ENCODE measurements at regions not wholly inside any gene's neighbourhood (a gene's known extent, or its start where the extent isn't known, plus 50 kb on each side); places are given as distances from the start of the nearest gene placed in this dataset.

- no peak for TF ChIP-seq CTCF (IDR thresholded peaks at IDR 0.05; ENCODE audit: extremely low read depth, missing control alignments)
- DNase-seq (ENCODE audit: low spot score), result no peak
Observed at GRCh38 chr10:108411206-108411605, 1246.7 kb upstream of the SORCS1 start.

- no peak for TF ChIP-seq CTCF (IDR thresholded peaks at IDR 0.05; ENCODE audit: extremely low read depth, missing control alignments)
- DNase-seq (ENCODE audit: low spot score), result no peak
Observed at GRCh38 chr10:108410236-108410635, 1245.7 kb upstream of the SORCS1 start.

GRCh38 chr10:108409306-108409705, 1244.8 kb upstream of the SORCS1 start:
- TF ChIP-seq CTCF (IDR thresholded peaks at IDR 0.05; ENCODE audit: extremely low read depth, missing control alignments), result no peak
- no peak for DNase-seq (ENCODE audit: low spot score)

GRCh38 chr10:108404155-108404554, 1239.6 kb upstream of the SORCS1 start:
- no peak for TF ChIP-seq CTCF (IDR thresholded peaks at IDR 0.05; ENCODE audit: extremely low read depth, missing control alignments)
- DNase-seq (ENCODE audit: low spot score), result no peak

- no peak for TF ChIP-seq CTCF (IDR thresholded peaks at IDR 0.05; ENCODE audit: extremely low read depth, missing control alignments)
- DNase-seq (ENCODE audit: low spot score), result no peak
Observed at GRCh38 chr10:108399465-108399864, 1235.0 kb upstream of the SORCS1 start.

GRCh38 chr10:108393089-108393488, 1228.6 kb upstream of the SORCS1 start:
- no peak for TF ChIP-seq CTCF (IDR thresholded peaks at IDR 0.05; ENCODE audit: extremely low read depth, missing control alignments)
- no peak for DNase-seq (ENCODE audit: low spot score)

GRCh38 chr10:108392286-108392685, 1227.8 kb upstream of the SORCS1 start:
- no peak for TF ChIP-seq CTCF (IDR thresholded peaks at IDR 0.05; ENCODE audit: extremely low read depth, missing control alignments)
- no peak for DNase-seq (ENCODE audit: low spot score)

Measured in GM20000 (cell line).